Adrenal gland (tissue), 5 donors: ENCODE measurements at regions not wholly inside any gene's neighbourhood (a gene's known extent, or its start where the extent isn't known, plus 50 kb on each side); places are given as distances from the start of the nearest gene placed in this dataset.

Source experiments
- POLR2A ChIP-seq, 2 donors: fragments of 450-650 bp; IDR thresholded peaks; one replicate each; pipeline ENCODE4 v1.6.1; 2017; ENCODE audit warnings: antibody characterized with exemption in 2 of 2, mild to moderate bottlenecking in 2 of 2, moderate library complexity in 1 of 2
- TF ChIP-seq, protein P1 (sequence below), 6 experiments: fragments of 450-650 bp in 4 of 6; fragments of 200-600 bp in 2 of 6; sonication (generic) in 1 of 6; IDR thresholded peaks; 1 replicate in 5 of 6; 2 replicates in 1 of 6; pipeline versions ENCODE4 v1.5.1 to v1.8.0; 2016 to 2021; ENCODE audit warnings: antibody characterized with exemption in 6 of 6, mild to moderate bottlenecking in 2 of 6, moderate library complexity in 1 of 6
- donor health status: DM: no; HTN: no; CAD: no.

DNA sequence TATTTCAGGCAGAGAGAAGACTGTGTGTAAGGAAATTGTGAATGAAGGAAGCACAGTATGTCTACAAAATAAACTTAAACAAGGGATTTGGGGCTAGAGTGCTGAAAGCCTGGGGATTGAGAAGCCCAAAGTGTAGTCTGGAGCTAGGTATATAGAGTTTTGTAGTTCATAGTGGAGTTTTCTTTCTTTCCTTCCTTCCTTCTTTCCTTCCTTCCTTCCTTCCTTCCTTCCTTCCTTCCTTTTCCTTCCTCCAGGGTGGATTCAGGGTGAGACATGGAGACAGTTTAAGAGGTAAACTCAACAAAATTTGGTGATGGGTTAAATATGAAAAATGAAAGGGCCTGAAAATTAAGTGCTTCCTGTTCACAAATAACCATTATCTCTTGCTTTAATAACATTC is 757.8 kb upstream of the CXADR start:
- no peak for TF ChIP-seq POLR2A (IDR thresholded peaks at IDR 0.05)
- TF ChIP-seq, protein P1, sequence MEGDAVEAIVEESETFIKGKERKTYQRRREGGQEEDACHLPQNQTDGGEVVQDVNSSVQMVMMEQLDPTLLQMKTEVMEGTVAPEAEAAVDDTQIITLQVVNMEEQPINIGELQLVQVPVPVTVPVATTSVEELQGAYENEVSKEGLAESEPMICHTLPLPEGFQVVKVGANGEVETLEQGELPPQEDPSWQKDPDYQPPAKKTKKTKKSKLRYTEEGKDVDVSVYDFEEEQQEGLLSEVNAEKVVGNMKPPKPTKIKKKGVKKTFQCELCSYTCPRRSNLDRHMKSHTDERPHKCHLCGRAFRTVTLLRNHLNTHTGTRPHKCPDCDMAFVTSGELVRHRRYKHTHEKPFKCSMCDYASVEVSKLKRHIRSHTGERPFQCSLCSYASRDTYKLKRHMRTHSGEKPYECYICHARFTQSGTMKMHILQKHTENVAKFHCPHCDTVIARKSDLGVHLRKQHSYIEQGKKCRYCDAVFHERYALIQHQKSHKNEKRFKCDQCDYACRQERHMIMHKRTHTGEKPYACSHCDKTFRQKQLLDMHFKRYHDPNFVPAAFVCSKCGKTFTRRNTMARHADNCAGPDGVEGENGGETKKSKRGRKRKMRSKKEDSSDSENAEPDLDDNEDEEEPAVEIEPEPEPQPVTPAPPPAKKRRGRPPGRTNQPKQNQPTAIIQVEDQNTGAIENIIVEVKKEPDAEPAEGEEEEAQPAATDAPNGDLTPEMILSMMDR (IDR thresholded peaks at IDR 0.05) = no peak
